Neural progenitor cell (in vitro differentiated cells): ENCODE measurements at regions not wholly inside any gene's neighbourhood (a gene's known extent, or its start where the extent isn't known, plus 50 kb on each side); places are given as distances from the start of the nearest gene placed in this dataset.

Experiments used
- DNase-seq: peaks from one replicate; pipeline ENCODE4 v3.0.0-alpha.2; 2016; ENCODE audit warnings: low spot score
- H2AFZ ChIP-seq: fragments of 200-600 bp; sonication (generic); replicated peaks from 2 replicates; pipeline ENCODE4 v1.6.1; 2016; ENCODE audit warnings: antibody characterized with exemption
- H3F3A ChIP-seq: fragments of 200-600 bp; sonication (generic); 2 replicates; pipeline ENCODE4 v1.6.1; 2016; ENCODE audit warnings: antibody characterized with exemption, low read depth
- H3K27ac ChIP-seq: fragments of 200-600 bp; sonication (generic); 2 replicates; pipeline ENCODE4 v1.5.1; 2016; ENCODE audit warnings: mild to moderate bottlenecking
- H3K27me3 ChIP-seq: fragments of 200-600 bp; sonication (generic); 2 replicates; pipeline ENCODE4 v1.6.1; 2016; ENCODE audit warnings: mild to moderate bottlenecking, moderate library complexity
- H3K36me3 ChIP-seq: fragments of 200-600 bp; sonication (generic); 2 replicates; pipeline ENCODE4 v1.5.1; 2016
- H3K4me1 ChIP-seq: fragments of 200-600 bp; sonication (generic); 2 replicates; pipeline ENCODE4 v1.6.1; 2016; ENCODE audit warnings: mixed run types
- H3K4me2 ChIP-seq: fragments of 200-600 bp; sonication (generic); 2 replicates; pipeline ENCODE4 v1.6.1; 2016
- H3K4me3 ChIP-seq: fragments of 200-600 bp; sonication (generic); 2 replicates; pipeline ENCODE4 v1.5.1; 2016
- H3K79me2 ChIP-seq: fragments of 200-600 bp; sonication (generic); 2 replicates; pipeline ENCODE4 v1.6.1; 2016; ENCODE audit warnings: low read depth
- H3K9ac ChIP-seq: fragments of 200-600 bp; sonication (generic); 2 replicates; pipeline ENCODE4 v1.6.1; 2016
- H3K9me3 ChIP-seq: fragments of 200-600 bp; sonication (generic); 2 replicates; pipeline ENCODE4 v1.5.1; 2016; ENCODE audit warnings: low read depth
- H4K20me1 ChIP-seq: fragments of 200-600 bp; sonication (generic); 2 replicates; pipeline ENCODE4 v1.6.1; 2016; ENCODE audit warnings: low read depth
- H3K27ac Mint-ChIP-seq: 3 replicates; pipeline ENCODE4 v1.8.0; 2021; ENCODE audit warnings: mixed read lengths
- H3K27me3 Mint-ChIP-seq: 2 replicates; pipeline ENCODE4 v1.8.0; 2022; ENCODE audit warnings: low read depth, mild to moderate bottlenecking, inconsistent platforms, moderate library complexity, mixed read lengths; ENCODE audit not compliant: insufficient read depth
- H3K36me3 Mint-ChIP-seq: 3 replicates; pipeline ENCODE4 v1.8.0; 2021; ENCODE audit warnings: mixed read lengths
- H3K4me1 Mint-ChIP-seq: 3 replicates; pipeline ENCODE4 v1.8.0; 2021; ENCODE audit warnings: mixed read lengths
- H3K4me3 Mint-ChIP-seq: 3 replicates; pipeline ENCODE4 v1.8.0; 2021; ENCODE audit warnings: mild to moderate bottlenecking, moderate library complexity, mixed read lengths
- H3K9me3 Mint-ChIP-seq: 3 replicates; pipeline ENCODE4 v1.8.0; 2020; ENCODE audit warnings: mixed read lengths
- CTCF ChIP-seq: fragments of 200-600 bp; sonication (generic); IDR thresholded peaks from 2 replicates; pipeline ENCODE4 v1.5.1; 2017; ENCODE audit warnings: antibody characterized with exemption, mild to moderate bottlenecking
- EZH2 ChIP-seq: fragments of 200-600 bp; sonication (generic); IDR thresholded peaks from 2 replicates; pipeline ENCODE4 v1.6.1; 2017; ENCODE audit warnings: antibody characterized with exemption, mild to moderate bottlenecking, moderate library complexity
- EZH2phosphoT487 ChIP-seq: fragments of 200-600 bp; sonication (generic); IDR thresholded peaks from 2 replicates; pipeline ENCODE4 v1.6.1; 2017; ENCODE audit warnings: antibody characterized with exemption

DNA sequence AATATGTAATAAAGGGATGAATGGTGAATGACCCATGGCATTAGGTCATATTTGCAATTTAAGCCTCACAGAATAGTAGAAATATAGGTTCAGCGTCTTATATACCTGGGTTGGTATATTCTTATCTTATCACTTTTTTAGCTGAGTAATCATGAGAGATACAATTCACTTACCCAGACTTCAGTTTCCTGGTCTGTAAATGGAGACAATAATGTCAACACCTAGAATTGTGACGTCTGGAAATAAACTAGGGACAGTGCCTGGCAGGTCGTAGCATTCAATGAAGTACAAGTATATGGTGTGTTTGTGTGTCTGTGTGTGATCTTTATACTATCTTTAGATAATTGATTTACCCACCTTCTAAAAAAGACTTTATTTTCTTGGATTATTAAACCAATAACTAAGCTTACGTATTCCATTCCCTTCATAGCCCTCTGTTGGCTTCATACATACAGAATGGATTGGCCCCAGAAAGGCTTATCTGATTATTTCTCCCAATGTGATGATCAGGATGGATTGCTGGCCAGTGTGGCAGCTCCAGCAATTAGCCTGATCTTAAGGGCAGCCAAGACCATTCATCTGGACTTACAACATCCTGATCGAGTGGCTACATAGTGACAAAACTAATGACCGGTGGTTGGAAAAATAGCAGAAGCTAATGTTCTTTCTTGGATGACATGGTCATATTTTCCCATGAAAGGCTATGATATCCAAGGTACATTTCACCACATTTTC, 121.2 kb upstream of the NPVF start:
- H3K79me2 ChIP-seq: no peaks in the 10 kb centered on the region
- H3K27ac ChIP-seq: no peak overlapping the region
- Mint-ChIP-seq H3K4me3 (no peak overlapping the region), H3K27me3 (peaks cover 5% of the 10 kb centered on the region), H3K4me1 (peaks cover 4% of the 10 kb centered on the region), H3K36me3 (no peaks in the 10 kb centered on the region), H3K9me3 (no peaks in the 10 kb centered on the region), H3K27ac (no peak overlapping the region)
- no peaks in the 10 kb centered on the region for H3K27me3 ChIP-seq
- H3K4me1 ChIP-seq: no peaks in the 10 kb centered on the region
- no peak overlapping the region for H3K9ac ChIP-seq
- H3K4me3 ChIP-seq: no peak overlapping the region
- TF ChIP-seq EZH2phosphoT487: no peak
- H3K36me3 ChIP-seq: no peaks in the 10 kb centered on the region
- no peak for DNase-seq
- no peaks in the 10 kb centered on the region for H4K20me1 ChIP-seq
- H3K4me2 ChIP-seq: no peak overlapping the region
- no peaks in the 10 kb centered on the region for H3K9me3 ChIP-seq
- H2AFZ ChIP-seq: no peak overlapping the region
- H3F3A ChIP-seq: no peaks in the 10 kb centered on the region

GRCh38 chr7:25350041-25350440, 121.8 kb upstream of the NPVF start:
- H3K27me3 ChIP-seq: no peaks in the 10 kb centered on the region
- no peaks in the 10 kb centered on the region for H4K20me1 ChIP-seq
- no peaks in the 10 kb centered on the region for H3K9me3 Mint-ChIP-seq
- no peak overlapping the region for H3K27ac ChIP-seq
- no peaks in the 10 kb centered on the region for H3K4me1 ChIP-seq
- H3K4me2 ChIP-seq: no peak overlapping the region
- no peak overlapping the region for H3K4me3 ChIP-seq
- H3K36me3 ChIP-seq: no peaks in the 10 kb centered on the region
- no peak overlapping the region for H3K9ac ChIP-seq
- no peaks in the 10 kb centered on the region for H3K36me3 Mint-ChIP-seq
- H2AFZ ChIP-seq: no peak overlapping the region
- no peak overlapping the region for H3K4me3 Mint-ChIP-seq
- no peaks in the 10 kb centered on the region for H3F3A ChIP-seq
- H3K79me2 ChIP-seq: no peaks in the 10 kb centered on the region
- peaks cover 5% of the 10 kb centered on the region for H3K27me3 Mint-ChIP-seq
- TF ChIP-seq CTCF (no peak), EZH2phosphoT487 (no peak), EZH2 (no peak)
- H3K4me1 Mint-ChIP-seq: peaks cover 4% of the 10 kb centered on the region
- no peak overlapping the region for H3K27ac Mint-ChIP-seq
- no peak for DNase-seq
- no peaks in the 10 kb centered on the region for H3K9me3 ChIP-seq

GRCh38 chr7:25351761-25352160, 123.5 kb upstream of the NPVF start:
- H3K4me3 ChIP-seq: no peak overlapping the region
- H4K20me1 ChIP-seq: no peaks in the 10 kb centered on the region
- no peaks in the 10 kb centered on the region for H3K27me3 ChIP-seq
- no peak for TF ChIP-seq EZH2phosphoT487
- TF ChIP-seq EZH2: no peak
- TF ChIP-seq CTCF: no peak
- no peak overlapping the region for H3K27ac ChIP-seq
- no peak overlapping the region for H3K9ac ChIP-seq
- no peak overlapping the region for H2AFZ ChIP-seq
- H3F3A ChIP-seq: no peaks in the 10 kb centered on the region
- no peak for DNase-seq
- H3K4me1 ChIP-seq: no peaks in the 10 kb centered on the region
- H3K36me3 ChIP-seq: no peaks in the 10 kb centered on the region
- H3K27me3 Mint-ChIP-seq: peaks cover 5% of the 10 kb centered on the region
- H3K4me2 ChIP-seq: no peak overlapping the region
- no peaks in the 10 kb centered on the region for H3K9me3 Mint-ChIP-seq
- no peak overlapping the region for H3K4me3 Mint-ChIP-seq
- no peak overlapping the region for H3K27ac Mint-ChIP-seq
- H3K9me3 ChIP-seq: no peaks in the 10 kb centered on the region
- H3K4me1 Mint-ChIP-seq: peaks cover 4% of the 10 kb centered on the region
- H3K79me2 ChIP-seq: no peaks in the 10 kb centered on the region
- no peaks in the 10 kb centered on the region for H3K36me3 Mint-ChIP-seq

DNA sequence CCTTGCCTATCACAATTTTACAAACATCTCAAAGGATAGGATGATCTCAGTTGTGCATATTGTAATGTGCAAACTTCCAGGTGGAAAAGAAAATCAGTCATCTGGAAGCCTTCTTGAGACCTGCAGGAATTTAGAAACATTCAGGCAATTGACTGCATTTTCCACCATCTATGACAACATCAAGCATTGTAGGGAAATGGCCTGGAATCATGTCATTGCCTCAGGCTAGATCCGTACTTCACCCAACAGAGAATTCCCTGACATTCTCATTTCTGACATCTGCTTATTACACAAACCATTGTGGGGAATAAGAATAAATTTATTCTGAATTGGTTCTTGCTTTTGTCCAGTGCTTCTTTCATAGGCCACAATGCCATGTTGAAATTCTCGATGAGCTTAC, 124.9 kb upstream of the NPVF start:
- Mint-ChIP-seq H3K4me1 (no peaks in the 10 kb centered on the region), H3K27ac (no peak overlapping the region), H3K36me3 (no peaks in the 10 kb centered on the region), H3K9me3 (no peaks in the 10 kb centered on the region), H3K27me3 (peaks cover 7% of the 10 kb centered on the region), H3K4me3 (no peak overlapping the region)
- no peaks in the 10 kb centered on the region for H3K4me1 ChIP-seq
- no peaks in the 10 kb centered on the region for H3K79me2 ChIP-seq
- no peak overlapping the region for H3K4me2 ChIP-seq
- DNase-seq: no peak
- H3K27me3 ChIP-seq: no peaks in the 10 kb centered on the region
- peak overlapping the region; percentile 34 for H2AFZ ChIP-seq
- H3F3A ChIP-seq: no peaks in the 10 kb centered on the region
- H3K9ac ChIP-seq: no peak overlapping the region
- no peaks in the 10 kb centered on the region for H4K20me1 ChIP-seq
- no peak overlapping the region for H3K4me3 ChIP-seq
- no peak overlapping the region for H3K27ac ChIP-seq
- no peaks in the 10 kb centered on the region for H3K36me3 ChIP-seq
- no peaks in the 10 kb centered on the region for H3K9me3 ChIP-seq
- no peak for TF ChIP-seq EZH2
- no peak for TF ChIP-seq EZH2phosphoT487
- no peak for TF ChIP-seq CTCF
